Liver (tissue), 8 donors: ENCODE measurements at regions not wholly inside any gene's neighbourhood (a gene's known extent, or its start where the extent isn't known, plus 50 kb on each side); places are given as distances from the start of the nearest gene placed in this dataset.

Source experiments
- DNase-seq: peaks from one replicate; pipeline ENCODE4 v3.0.0-alpha.2; 2017; ENCODE audit warnings: low spot score
- H3K27ac ChIP-seq, 2 donors: one replicate each; pipeline ENCODE4 v1.7.0; 2013; ENCODE audit warnings: inconsistent platforms in 2 of 2, low read length in 2 of 2, control low read depth in 1 of 2, low read depth in 1 of 2, mild to moderate bottlenecking in 1 of 2
- H3K27me3 ChIP-seq, 4 donors: one replicate each; pipeline versions ENCODE4 v1.6.1 to v1.7.0; 2013; ENCODE audit warnings: low read length in 3 of 4, inconsistent platforms in 1 of 4, mild to moderate bottlenecking in 1 of 4, moderate library complexity in 1 of 4; ENCODE audit not compliant: control insufficient read depth in 4 of 4, insufficient read depth in 4 of 4
- H3K36me3 ChIP-seq, 4 donors: one replicate each; pipeline versions ENCODE4 v1.6.1 to v1.7.0; 2013; ENCODE audit warnings: low read length in 3 of 4, mild to moderate bottlenecking in 3 of 4, low read depth in 1 of 4, moderate library complexity in 1 of 4; ENCODE audit not compliant: control insufficient read depth in 4 of 4, insufficient read depth in 3 of 4
- H3K4me1 ChIP-seq, 4 donors: one replicate each; pipeline versions ENCODE4 v1.6.1 to v1.7.0; 2013; ENCODE audit warnings: low read length in 3 of 4, mild to moderate bottlenecking in 3 of 4, moderate library complexity in 1 of 4; ENCODE audit not compliant: control insufficient read depth in 4 of 4, insufficient read depth in 4 of 4
- H3K4me3 ChIP-seq, 3 donors: one replicate each; pipeline versions ENCODE4 v1.6.1 to v1.7.0; 2013; ENCODE audit warnings: low read length in 3 of 3, control low read depth in 1 of 3, low read depth in 1 of 3, mild to moderate bottlenecking in 1 of 3
- H3K9ac ChIP-seq, 2 donors: one replicate each; pipeline ENCODE4 v1.7.0; 2013; ENCODE audit warnings: low read length in 2 of 2, mild to moderate bottlenecking in 2 of 2, moderate library complexity in 2 of 2, control low read depth in 1 of 2, low read depth in 1 of 2
- H3K9me3 ChIP-seq, 4 donors: one replicate each; pipeline versions ENCODE4 v1.6.1 to v1.7.0; 2013; ENCODE audit warnings: low read length in 3 of 4; ENCODE audit not compliant: control insufficient read depth in 4 of 4
- CTCF ChIP-seq: fragments of 150-350 bp; IDR thresholded peaks from 2 replicates; pipeline ENCODE4 v1.5.1; 2017; ENCODE audit warnings: improper control_type of control experiment, low read depth, low read length; ENCODE audit not compliant: missing input control
- EGR1 ChIP-seq, 2 donors: IDR thresholded peaks; 2 replicates each; pipeline ENCODE4 v1.6.1; 2016 to 2018; ENCODE audit warnings: antibody characterized with exemption in 2 of 2, low read depth in 2 of 2
- FOXA1 ChIP-seq: IDR thresholded peaks from 2 replicates; pipeline ENCODE4 v1.6.1; 2016; ENCODE audit warnings: antibody characterized with exemption
- FOXA2 ChIP-seq: IDR thresholded peaks from 2 replicates; pipeline ENCODE4 v1.6.1; 2016; ENCODE audit warnings: antibody characterized with exemption
- GABPA ChIP-seq, 2 donors: IDR thresholded peaks in 1 of 2; conservative IDR thresholded peaks in 1 of 2; 2 replicates each; pipeline ENCODE4 v1.6.1; 2016; ENCODE audit warnings: antibody characterized with exemption in 2 of 2, mild to moderate bottlenecking in 1 of 2, moderate library complexity in 1 of 2
- HNF4A ChIP-seq, 2 donors: conservative IDR thresholded peaks; 2 replicates each; pipeline ENCODE4 v1.6.1; 2016; ENCODE audit warnings: antibody characterized with exemption in 2 of 2, mild to moderate bottlenecking in 2 of 2
- HNF4G ChIP-seq: IDR thresholded peaks from 2 replicates; pipeline ENCODE4 v1.6.1; 2016; ENCODE audit warnings: antibody characterized with exemption
- JUND ChIP-seq, 2 donors: IDR thresholded peaks; 2 replicates each; pipeline ENCODE4 v1.6.1; 2016; ENCODE audit warnings: antibody characterized with exemption in 2 of 2
- NR2F2 ChIP-seq: IDR thresholded peaks from 2 replicates; pipeline ENCODE4 v1.6.1; 2016; ENCODE audit warnings: antibody characterized with exemption
- RAD21 ChIP-seq, 2 donors: IDR thresholded peaks; 2 replicates each; pipeline ENCODE4 v1.6.1; 2016; ENCODE audit warnings: antibody characterized with exemption in 2 of 2, mild to moderate bottlenecking in 2 of 2
- REST ChIP-seq: IDR thresholded peaks from 2 replicates; pipeline ENCODE4 v1.6.1; 2016; ENCODE audit warnings: antibody characterized with exemption, mild to moderate bottlenecking
- RXRA ChIP-seq, 2 donors: IDR thresholded peaks; 2 replicates each; pipeline ENCODE4 v1.6.1; 2017 to 2018; ENCODE audit warnings: antibody characterized with exemption in 2 of 2, mild to moderate bottlenecking in 1 of 2
- SP1 ChIP-seq: IDR thresholded peaks from 2 replicates; pipeline ENCODE4 v1.6.1; 2018; ENCODE audit warnings: antibody characterized with exemption, mild to moderate bottlenecking
- TAF1 ChIP-seq: conservative IDR thresholded peaks from 2 replicates; pipeline ENCODE4 v1.6.1; 2016; ENCODE audit warnings: antibody characterized with exemption, mild to moderate bottlenecking
- YY1 ChIP-seq: IDR thresholded peaks from 2 replicates; pipeline ENCODE4 v1.6.1; 2016; ENCODE audit warnings: antibody characterized with exemption, mild to moderate bottlenecking
- WGBS: extraction: QIAGEN DNeasy Blood & Tissue Kit; methylation state at CpG from one replicate; pipeline ENCODE4 v1.1.7; 2013; 5-methylcytosine and 5-hydroxymethylcytosine counted together
- TF ChIP-seq, protein P1 (sequence below): IDR thresholded peaks from 2 replicates; pipeline ENCODE4 v1.6.1; 2016; ENCODE audit warnings: antibody characterized with exemption
- TF ChIP-seq, protein P2 (sequence below): IDR thresholded peaks from 2 replicates; pipeline ENCODE4 v1.6.1; 2016; ENCODE audit warnings: antibody characterized with exemption
- TF ChIP-seq, protein P3 (sequence below): IDR thresholded peaks from 2 replicates; pipeline ENCODE4 v1.6.1; 2016; ENCODE audit warnings: antibody characterized with exemption
- donor health status: healthy.
- donor health status: healthy.
- donor health status: healthy.
- donor health status: healthy.
- donor health status: healthy.

GRCh38 chr10:120765226-120765803, 85.8 kb upstream of the WDR11 start:
- 63% methylated on average over 1 of the region's 1 CpG for WGBS
- no peak overlapping the region for H3K27ac ChIP-seq

More at GRCh38 chr10:120765226-120765803, 85.8 kb upstream of the WDR11 start:
- H3K9ac ChIP-seq, result no peak overlapping the region
- H3K36me3 ChIP-seq, result no peaks in the 10 kb centered on the region
- no peaks in the 10 kb centered on the region for H3K9me3 ChIP-seq
- no peak overlapping the region for H3K4me3 ChIP-seq
- H3K4me1 ChIP-seq, result no peaks in the 10 kb centered on the region
- peaks cover 0 to 3% (median 0%) of the 10 kb centered on the region in 4 donors for H3K27me3 ChIP-seq
- TF ChIP-seq, protein P1, sequence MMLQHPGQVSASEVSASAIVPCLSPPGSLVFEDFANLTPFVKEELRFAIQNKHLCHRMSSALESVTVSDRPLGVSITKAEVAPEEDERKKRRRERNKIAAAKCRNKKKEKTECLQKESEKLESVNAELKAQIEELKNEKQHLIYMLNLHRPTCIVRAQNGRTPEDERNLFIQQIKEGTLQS, result no peak
- TF ChIP-seq GABPA (IDR thresholded peaks at IDR 0.05 in 1 of 2, conservative IDR thresholded peaks at IDR 0.05 in 1 of 2), result no peak
- no peak for TF ChIP-seq JUND (IDR thresholded peaks at IDR 0.05)
- TF ChIP-seq TAF1, result no peak
- no peak for TF ChIP-seq YY1
- no peak for TF ChIP-seq CTCF
- TF ChIP-seq, protein P2, sequence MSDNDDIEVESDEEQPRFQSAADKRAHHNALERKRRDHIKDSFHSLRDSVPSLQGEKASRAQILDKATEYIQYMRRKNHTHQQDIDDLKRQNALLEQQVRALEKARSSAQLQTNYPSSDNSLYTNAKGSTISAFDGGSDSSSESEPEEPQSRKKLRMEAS, result no peak
- no peak for TF ChIP-seq HNF4A (conservative IDR thresholded peaks at IDR 0.05)
- TF ChIP-seq RAD21 (IDR thresholded peaks at IDR 0.05), result no peak
- TF ChIP-seq RXRA (IDR thresholded peaks at IDR 0.05), result no peak
- TF ChIP-seq FOXA1, result no peak
- TF ChIP-seq FOXA2, result no peak
- no peak for TF ChIP-seq EGR1 (IDR thresholded peaks at IDR 0.05; ENCODE audit: low read depth in 2 of 2)
- TF ChIP-seq REST, result no peak
- no peak for TF ChIP-seq NR2F2
- TF ChIP-seq, protein P3, sequence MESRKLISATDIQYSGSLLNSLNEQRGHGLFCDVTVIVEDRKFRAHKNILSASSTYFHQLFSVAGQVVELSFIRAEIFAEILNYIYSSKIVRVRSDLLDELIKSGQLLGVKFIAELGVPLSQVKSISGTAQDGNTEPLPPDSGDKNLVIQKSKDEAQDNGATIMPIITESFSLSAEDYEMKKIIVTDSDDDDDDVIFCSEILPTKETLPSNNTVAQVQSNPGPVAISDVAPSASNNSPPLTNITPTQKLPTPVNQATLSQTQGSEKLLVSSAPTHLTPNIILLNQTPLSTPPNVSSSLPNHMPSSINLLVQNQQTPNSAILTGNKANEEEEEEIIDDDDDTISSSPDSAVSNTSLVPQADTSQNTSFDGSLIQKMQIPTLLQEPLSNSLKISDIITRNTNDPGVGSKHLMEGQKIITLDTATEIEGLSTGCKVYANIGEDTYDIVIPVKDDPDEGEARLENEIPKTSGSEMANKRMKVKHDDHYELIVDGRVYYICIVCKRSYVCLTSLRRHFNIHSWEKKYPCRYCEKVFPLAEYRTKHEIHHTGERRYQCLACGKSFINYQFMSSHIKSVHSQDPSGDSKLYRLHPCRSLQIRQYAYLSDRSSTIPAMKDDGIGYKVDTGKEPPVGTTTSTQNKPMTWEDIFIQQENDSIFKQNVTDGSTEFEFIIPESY, result no peak
- no peak for TF ChIP-seq SP1
- TF ChIP-seq HNF4G, result no peak
- no peak for DNase-seq
